ENCODE measurements at regions not wholly inside any gene's neighbourhood (a gene's known extent, or its start where the extent isn't known, plus 50 kb on each side); places are given as distances from the start of the nearest gene placed in this dataset.
"Not testable (repeated sequence)": the region's sequence is repeated elsewhere in the genome, so short reads cannot be mapped to it uniquely, and the experiment has no call there.

- DNase-seq = not testable (repeated sequence)
Observed at GRCh38 chr4:128437023-128437422, 149.4 kb upstream of the PGRMC2 start.

- DNase-seq = not testable (repeated sequence)
Observed at GRCh38 chr4:128429023-128429613, 141.5 kb upstream of the PGRMC2 start.

- no peak for DNase-seq
Observed at GRCh38 chr4:128428397-128428796, 140.8 kb upstream of the PGRMC2 start.

DNA sequence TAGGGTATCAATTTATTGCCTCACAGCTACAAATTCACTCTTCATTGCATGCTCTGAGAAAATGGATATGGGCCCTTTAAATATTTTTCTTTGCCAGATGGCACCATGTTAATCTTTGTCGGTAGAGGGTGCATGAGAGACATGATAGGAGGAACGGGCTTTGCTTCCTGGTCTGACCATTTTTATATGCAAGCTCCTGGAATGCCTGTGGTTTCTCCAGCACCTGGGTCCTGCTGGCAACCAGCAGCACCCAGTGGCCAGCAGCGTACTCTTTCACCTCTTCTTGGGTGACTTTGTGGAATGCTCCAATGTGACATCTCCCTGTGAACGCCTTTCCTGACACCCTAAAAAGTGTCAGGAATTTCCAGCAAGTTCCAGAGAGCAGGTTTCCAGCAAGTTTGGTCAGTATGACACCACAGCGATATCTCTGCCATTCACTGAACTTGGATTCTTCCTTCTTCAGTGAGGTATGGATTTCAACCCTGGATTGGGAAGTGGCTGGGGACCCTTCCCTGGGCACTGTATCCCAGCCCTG is 140.3 kb upstream of the PGRMC2 start:
- no peak for DNase-seq

GRCh38 chr4:128424527-128425497 is 137.2 kb upstream of the PGRMC2 start:
- DNase-seq = no peak

GRCh38 chr4:128422296-128422695 is 134.7 kb upstream of the PGRMC2 start:
- not testable (repeated sequence) for DNase-seq

- peak; percentile 30 for DNase-seq
Observed at GRCh38 chr4:128416921-128417320, 129.3 kb upstream of the PGRMC2 start.

DNA sequence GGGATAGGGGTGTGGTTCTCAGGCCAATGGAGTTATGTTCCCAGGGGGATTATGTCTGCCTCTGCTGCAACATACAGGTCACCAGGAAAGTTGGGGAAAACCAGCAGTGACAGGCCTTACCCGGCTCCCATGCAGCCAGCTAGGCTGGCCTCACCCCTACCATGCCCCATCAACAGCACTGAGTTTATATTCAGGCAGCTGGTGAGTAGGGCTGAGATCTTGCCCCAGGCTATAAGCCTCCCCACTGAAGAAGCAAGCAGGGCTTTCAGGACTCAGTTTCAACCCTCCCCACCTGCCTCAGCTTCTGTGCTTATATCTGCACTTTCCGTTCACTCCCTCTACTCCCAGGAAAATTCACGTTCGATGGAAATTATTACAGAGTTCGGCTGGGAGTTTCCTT is 122.4 kb upstream of the PGRMC2 start:
- no peak for DNase-seq

DNA sequence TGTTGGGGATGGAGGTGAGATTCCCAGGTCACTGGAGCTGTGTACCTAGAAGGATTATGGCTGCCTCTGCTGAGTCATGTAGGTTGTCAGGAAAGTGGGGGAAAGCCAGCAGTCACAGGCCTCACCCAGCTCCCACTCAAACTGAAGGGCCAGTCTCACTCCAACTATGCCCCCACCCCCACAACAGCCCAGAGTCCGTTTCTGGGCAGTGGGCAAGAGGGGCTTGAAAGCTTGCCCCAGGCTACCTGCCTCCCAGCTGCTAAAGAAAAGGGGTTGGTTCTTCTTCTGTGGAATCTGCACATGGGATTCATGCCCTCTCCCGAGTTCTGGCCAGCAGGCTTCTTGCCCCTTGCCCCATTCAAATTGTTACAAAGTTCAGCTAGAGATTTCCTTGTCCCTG is 116.0 kb upstream of the PGRMC2 start:
- DNase-seq = no peak

DNA sequence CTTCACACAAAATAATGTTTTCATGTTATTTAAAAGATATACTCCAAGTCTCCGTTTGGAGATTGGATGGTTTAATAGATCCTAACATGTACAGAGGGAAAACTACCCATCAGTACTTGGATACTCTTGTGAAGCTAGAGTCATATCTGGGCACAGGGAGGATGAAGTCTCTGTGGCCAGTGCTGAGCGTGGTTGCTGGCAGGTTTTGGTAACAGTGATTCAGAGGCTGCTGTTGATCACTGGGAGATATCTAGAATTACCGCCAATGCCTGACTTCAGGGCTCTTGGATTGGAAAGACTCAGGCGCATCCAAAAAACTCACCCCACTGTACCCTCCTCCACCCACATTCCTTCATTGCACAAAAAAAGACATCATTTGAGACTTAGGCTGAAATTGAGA is 107.2 kb upstream of the PGRMC2 start:
- DNase-seq = no peak

- DNase-seq = no peak
Observed at GRCh38 chr4:128393101-128393704, 105.6 kb upstream of the PGRMC2 start.

DNA sequence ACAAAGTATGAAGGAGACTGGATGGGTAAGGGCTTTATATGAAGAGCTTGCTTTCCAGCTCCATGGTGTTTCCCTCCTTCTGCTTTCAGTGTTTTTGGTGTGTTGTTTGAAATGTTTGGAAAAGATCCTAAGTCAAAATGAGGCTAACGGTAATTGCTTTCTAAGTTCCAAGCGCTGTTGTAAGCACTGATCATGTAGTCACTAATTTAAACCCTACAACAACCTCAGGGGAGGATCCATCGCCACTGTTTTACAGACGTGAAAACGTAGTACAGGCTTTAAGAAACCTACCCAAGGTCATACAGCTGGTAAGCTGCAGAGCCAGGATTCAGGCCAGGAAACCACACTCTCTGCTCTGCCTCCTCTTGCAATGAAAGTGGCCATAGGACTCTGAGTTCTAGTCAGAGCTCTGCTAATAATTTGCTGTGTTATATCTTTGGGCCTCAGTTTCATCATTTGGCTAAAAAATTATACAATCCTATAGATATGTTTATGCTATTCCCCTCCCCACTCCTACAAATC is 102.9 kb upstream of the PGRMC2 start:
- DNase-seq = no peak

DNA sequence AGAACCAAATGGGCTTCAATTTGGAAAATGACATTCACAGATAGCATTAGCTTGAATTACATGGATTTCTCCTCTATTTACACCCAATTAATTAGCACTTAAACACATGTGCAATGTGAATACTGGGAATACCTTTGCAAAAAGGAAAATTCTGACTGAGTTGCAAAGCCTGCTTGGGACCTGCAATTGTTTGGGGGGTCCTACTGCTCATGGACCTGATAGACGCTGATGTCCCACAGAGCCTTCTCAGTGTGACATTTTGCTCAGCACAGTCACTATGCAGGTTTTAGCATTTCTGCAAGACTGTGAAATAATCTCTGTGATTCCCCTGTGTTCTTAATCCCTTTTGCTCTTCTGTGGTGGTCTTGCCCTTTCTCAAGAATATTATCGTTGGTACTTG is 101.2 kb upstream of the PGRMC2 start:
- DNase-seq = no peak

DNA sequence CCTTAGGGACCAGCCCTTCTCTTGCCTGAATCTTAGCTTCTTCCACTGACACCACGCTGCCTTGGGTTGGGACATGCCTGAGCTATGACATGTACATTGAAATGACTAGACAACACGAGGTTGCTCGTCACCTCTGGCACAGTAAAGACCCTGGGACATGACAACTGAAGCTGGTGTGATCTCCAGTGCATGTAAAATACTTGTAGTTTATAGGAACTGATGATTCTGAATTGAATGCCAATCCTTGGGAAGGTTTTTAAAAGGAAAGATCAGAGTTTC is 100.7 kb upstream of the PGRMC2 start:
- no peak for DNase-seq

- no peak for DNase-seq
Observed at GRCh38 chr4:128387600-128388351, 100.2 kb upstream of the PGRMC2 start.

DNA sequence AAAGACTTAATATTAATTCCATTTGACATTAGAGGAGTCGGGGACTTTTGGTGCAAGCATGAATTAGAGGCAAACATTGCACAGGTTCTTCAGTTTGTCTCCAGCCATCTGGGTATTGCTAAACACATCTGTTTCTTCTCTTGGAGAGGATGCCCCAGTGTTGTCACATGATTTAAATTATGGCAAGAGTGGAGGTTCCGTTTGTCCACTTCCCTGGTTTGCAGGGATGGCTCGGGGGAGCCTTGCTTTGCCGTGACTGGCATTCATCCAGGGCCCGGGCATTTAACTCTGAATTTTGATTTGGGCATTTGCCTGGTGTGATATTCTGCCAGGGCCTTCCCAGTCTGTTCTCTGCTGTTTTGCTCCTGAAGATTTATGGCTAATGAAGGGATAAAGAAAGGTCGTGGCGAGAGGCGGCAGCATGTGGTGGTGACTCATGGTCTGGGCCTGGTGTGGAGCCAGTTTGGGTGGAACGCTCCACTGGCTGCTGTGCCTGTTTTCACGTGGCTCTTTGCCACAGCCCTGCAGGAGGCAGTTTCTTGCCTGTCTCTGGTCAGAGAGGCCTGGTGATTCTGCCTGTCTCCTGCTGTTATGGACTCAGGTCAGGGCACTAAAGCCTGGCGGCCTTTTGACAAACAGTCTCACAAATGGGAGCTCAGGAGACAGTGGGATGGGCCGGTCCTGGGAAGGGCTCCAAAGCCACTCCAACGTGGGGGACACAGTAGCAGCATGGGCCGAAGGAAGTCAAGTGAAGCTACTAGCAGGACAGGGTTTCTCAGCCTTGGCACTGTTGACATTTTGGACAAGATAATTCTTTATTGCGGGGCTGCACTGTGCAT is 99.4 kb upstream of the PGRMC2 start:
- peak; percentile 88 for DNase-seq

GRCh38 chr4:128385683-128386304 is 98.2 kb upstream of the PGRMC2 start:
- no peak for DNase-seq

DNA sequence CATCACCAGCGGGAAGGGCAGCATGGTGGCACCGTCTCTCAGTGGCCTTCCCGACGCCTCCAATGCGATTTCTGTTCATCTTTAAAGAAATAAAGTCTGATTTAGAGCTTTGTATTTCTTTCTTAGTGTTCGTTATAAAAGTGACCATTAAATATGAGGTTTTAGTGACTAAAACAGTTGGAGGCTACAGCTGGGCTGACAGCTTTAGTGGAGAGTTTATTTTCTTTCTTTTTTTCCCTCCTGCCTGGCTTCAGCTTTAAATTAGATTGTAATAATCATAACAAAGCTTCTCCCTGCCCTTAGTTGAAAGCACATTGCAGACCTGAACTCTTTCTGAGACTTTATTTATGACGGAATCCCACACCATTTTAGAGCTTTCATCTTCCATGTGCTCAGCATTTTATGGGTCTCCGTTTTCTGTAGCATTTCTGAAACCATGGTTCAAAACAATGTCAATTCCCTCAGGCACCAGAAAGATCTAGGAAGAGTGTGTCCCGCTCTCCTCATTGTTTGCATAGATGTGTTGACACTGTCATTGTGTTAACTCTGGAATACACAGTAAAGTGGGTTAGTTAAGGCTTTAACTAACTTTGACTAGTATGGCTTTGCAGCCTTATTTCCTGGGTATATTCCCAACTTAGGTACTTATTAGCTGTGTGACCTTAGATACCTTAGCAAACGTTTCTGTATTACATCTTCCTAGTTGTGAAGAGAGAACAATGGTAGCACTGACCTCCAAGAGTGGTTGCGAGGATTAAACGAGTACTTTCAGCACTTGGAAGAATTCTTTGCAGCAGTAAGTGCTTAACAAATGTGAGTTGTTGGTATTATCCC is 97.4 kb upstream of the PGRMC2 start:
- DNase-seq = no peak

DNA sequence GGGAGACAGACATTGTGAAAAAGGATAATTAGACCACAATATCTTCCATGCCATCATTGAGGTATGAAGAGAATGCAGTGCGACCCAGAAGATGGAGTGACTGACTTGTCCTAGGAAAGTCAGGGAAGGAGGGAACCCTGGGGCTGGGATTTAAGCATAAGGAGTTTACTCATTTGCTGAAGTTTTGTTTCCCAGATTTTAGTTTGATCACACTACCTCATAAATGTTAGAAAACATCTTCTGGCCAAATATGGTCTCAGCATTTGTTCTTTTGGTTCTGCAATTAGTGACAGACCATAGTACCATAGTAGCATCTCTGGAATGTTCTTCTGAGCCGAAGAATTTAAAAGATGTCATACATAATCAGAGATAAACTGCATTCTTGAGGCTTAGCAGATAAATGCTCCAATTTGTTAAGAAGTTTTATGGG is 96.5 kb upstream of the PGRMC2 start:
- no peak for DNase-seq
